Caco-2 (cell line): ENCODE measurements at regions not wholly inside any gene's neighbourhood (a gene's known extent, or its start where the extent isn't known, plus 50 kb on each side); places are given as distances from the start of the nearest gene placed in this dataset.

Experiments
- BruUV-seq: library from RNA; stranded (reverse); fragments of 400-500 nt; replicated peaks from 2 replicates; lab custom pipeline; 2021; lab: Mats Ljungman, UMichigan
- CTCF ChIA-PET: fragments of 300-600 bp; sonication (Branson Sonifier 250); formaldehyde crosslinking; loops from one replicate; lab custom pipeline; 2022; ENCODE audit warnings: antibody characterized with exemption; lab: Charles Lee
- POLR2A ChIA-PET: fragments of 300-600 bp; sonication (Branson Sonifier 250); formaldehyde crosslinking; loops from one replicate; lab custom pipeline; 2022; ENCODE audit warnings: antibody characterized with exemption; lab: Charles Lee
- DNase-seq, 2 experiments: peaks; one replicate each; pipeline versions ENCODE4 v3.0.0 to v3.0.0-alpha.2; 2020 to 2022
- H3K27me3 ChIP-seq: replicated peaks from 2 replicates; pipeline ENCODE4 v1.6.0; 2011; ENCODE audit warnings: low read length; ENCODE audit not compliant: control insufficient read depth, insufficient read depth
- H3K36me3 ChIP-seq: 2 replicates; pipeline ENCODE4 v1.5.1; 2011; ENCODE audit warnings: low read length; ENCODE audit not compliant: control insufficient read depth, insufficient read depth
- H3K4me1 ChIP-seq: fragments of 250-450 bp; sonication (Bioruptor Pico); 2 replicates; pipeline ENCODE4 v1.5.1; 2020; ENCODE audit warnings: mild to moderate bottlenecking
- H3K4me3 ChIP-seq: 2 replicates; pipeline ENCODE4 v1.5.1; 2011; ENCODE audit warnings: low read depth, mild to moderate bottlenecking, control low read depth, low read length
- H3K9me3 ChIP-seq: fragments of 250-450 bp; sonication (Bioruptor Pico); 2 replicates; pipeline ENCODE4 v1.5.1; 2020; ENCODE audit warnings: mild to moderate bottlenecking, moderate library complexity
- H3K27ac Mint-ChIP-seq: one replicate; pipeline ENCODE4 v1.8.0; 2022; ENCODE audit warnings: mixed read lengths; ENCODE audit not compliant: unreplicated experiment
- H3K27me3 Mint-ChIP-seq: one replicate; pipeline ENCODE4 v1.8.0; 2022; ENCODE audit warnings: mixed read lengths; ENCODE audit not compliant: insufficient read depth, unreplicated experiment
- H3K36me3 Mint-ChIP-seq: one replicate; pipeline ENCODE4 v1.8.0; 2022; ENCODE audit warnings: mild to moderate bottlenecking, mixed read lengths; ENCODE audit not compliant: insufficient read depth, unreplicated experiment
- H3K4me1 Mint-ChIP-seq: one replicate; pipeline ENCODE4 v1.8.0; 2022; ENCODE audit warnings: low read depth, mixed read lengths; ENCODE audit not compliant: unreplicated experiment
- H3K4me3 Mint-ChIP-seq: one replicate; pipeline ENCODE4 v1.8.0; 2022; ENCODE audit warnings: mild to moderate bottlenecking, moderate library complexity, mixed read lengths; ENCODE audit not compliant: unreplicated experiment
- H3K9me3 Mint-ChIP-seq: one replicate; pipeline ENCODE4 v1.8.0; 2022; ENCODE audit warnings: mixed read lengths; ENCODE audit not compliant: unreplicated experiment
- CTCF ChIP-seq, 2 experiments: fragments of 200-600 bp in 1 of 2; IDR thresholded peaks; 1 replicate in 1 of 2; 2 replicates in 1 of 2; pipeline versions ENCODE4 v1.5.1 to v1.8.0; 2011 to 2022; ENCODE audit warnings: antibody characterized with exemption in 1 of 2, control low read depth in 1 of 2, inconsistent platforms in 1 of 2, low read depth in 1 of 2, low read length in 1 of 2, mild to moderate bottlenecking in 1 of 2, moderate library complexity in 1 of 2; ENCODE audit not compliant: insufficient read depth in 1 of 2, severe bottlenecking in 1 of 2, unreplicated experiment in 1 of 2
- intact Hi-C: fragments of 100-400 bp; cut with micrococcal nuclease; formaldehyde crosslinking; loops from one replicate; pipeline ENCODE4 v1.10.0; 2022; ENCODE audit not compliant: unreplicated experiment

GRCh38 chr22:49307870-49308269 lies 519.8 kb downstream of the BRD1 start:
- ChIA-PET POLR2A (no interaction called here), CTCF (no interaction called here)
- Mint-ChIP-seq H3K4me1 (no peaks in the 10 kb centered on the region), H3K4me3 (no peak overlapping the region), H3K27ac (no peak overlapping the region), H3K27me3 (peaks cover 39% of the 10 kb centered on the region), H3K36me3 (no peaks in the 10 kb centered on the region), H3K9me3 (no peaks in the 10 kb centered on the region)
- H3K27me3 ChIP-seq, result no peaks in the 10 kb centered on the region; the same call in 1 of the 2 replicates
- no peak for DNase-seq
- no peak overlapping the region for H3K4me3 ChIP-seq
- H3K4me1 ChIP-seq, result no peaks in the 10 kb centered on the region
- no peaks in the 10 kb centered on the region for H3K36me3 ChIP-seq
- H3K9me3 ChIP-seq, result no peaks in the 10 kb centered on the region
- no TSS peak for BruUV-seq
- no peak for TF ChIP-seq CTCF (IDR thresholded peaks at IDR 0.05; ENCODE audit: insufficient read depth in 1 of 2, low read depth in 1 of 2, low read length in 1 of 2, severe bottlenecking in 1 of 2, unreplicated experiment in 1 of 2)
- intact Hi-C loops, result no loop called here

- Mint-ChIP-seq H3K4me3 (no peak overlapping the region), H3K27me3 (peaks cover 40% of the 10 kb centered on the region), H3K9me3 (no peaks in the 10 kb centered on the region), H3K4me1 (no peaks in the 10 kb centered on the region), H3K36me3 (no peaks in the 10 kb centered on the region), H3K27ac (no peak overlapping the region)
- Histone ChIP-seq H3K36me3 (no peaks in the 10 kb centered on the region), H3K4me1 (no peaks in the 10 kb centered on the region), H3K27me3 (no peaks in the 10 kb centered on the region; the same call in 1 of the 2 replicates), H3K9me3 (no peaks in the 10 kb centered on the region), H3K4me3 (no peak overlapping the region)
- no peak for DNase-seq
- no peak for TF ChIP-seq CTCF (IDR thresholded peaks at IDR 0.05; ENCODE audit: insufficient read depth in 1 of 2, low read depth in 1 of 2, low read length in 1 of 2, severe bottlenecking in 1 of 2, unreplicated experiment in 1 of 2)
- BruUV-seq, result no TSS peak
- intact Hi-C loops, result no loop called here
- ChIA-PET CTCF (no interaction called here), POLR2A (no interaction called here)
Observed at GRCh38 chr22:49307481-49307830, 520.2 kb downstream of the BRD1 start.

- TF ChIP-seq CTCF (IDR thresholded peaks at IDR 0.05; ENCODE audit: insufficient read depth in 1 of 2, low read depth in 1 of 2, low read length in 1 of 2, severe bottlenecking in 1 of 2, unreplicated experiment in 1 of 2), result no peak
- intact Hi-C loops, result no loop called here
- Histone ChIP-seq H3K27me3 (no peaks in the 10 kb centered on the region; the same call in 1 of the 2 replicates), H3K4me3 (no peak overlapping the region), H3K9me3 (no peaks in the 10 kb centered on the region), H3K36me3 (no peaks in the 10 kb centered on the region), H3K4me1 (no peaks in the 10 kb centered on the region)
- H3K36me3 Mint-ChIP-seq, result no peaks in the 10 kb centered on the region
- no TSS peak for BruUV-seq
- H3K27me3 Mint-ChIP-seq, result peaks cover 40% of the 10 kb centered on the region
- no peaks in the 10 kb centered on the region for H3K4me1 Mint-ChIP-seq
- H3K4me3 Mint-ChIP-seq, result no peak overlapping the region
- POLR2A ChIA-PET, result no interaction called here
- no peak for DNase-seq
- H3K27ac Mint-ChIP-seq, result no peak overlapping the region
- CTCF ChIA-PET, result interaction anchor here (0.5 kb wide), 1 partner anchor 255 kb away, joined by 5 read pairs; no protein-coding TSS in a partner anchor
- no peaks in the 10 kb centered on the region for H3K9me3 Mint-ChIP-seq
Observed at GRCh38 chr22:49306632-49307480, 520.8 kb downstream of the BRD1 start.
